ENCODE measurements at regions not wholly inside any gene's neighbourhood (a gene's known extent, or its start where the extent isn't known, plus 50 kb on each side); places are given as distances from the start of the nearest gene placed in this dataset.

GRCh38 chr4:10982305-10982704 is 297.7 kb upstream of the CLNK start:
- no peak for TF ChIP-seq CTCF (IDR thresholded peaks at IDR 0.05)
- Mint-ChIP-seq H3K27ac (no peak overlapping the region), H3K9me3 (no peaks in the 10 kb centered on the region), H3K36me3 (no peaks in the 10 kb centered on the region), H3K27me3 (ENCODE audit: low read depth in 2 of 2) (no peaks in the 10 kb centered on the region), H3K4me3 (no peak overlapping the region), H3K4me1 (peaks cover 17 to 18% of the 10 kb centered on the region in 2 donors)
- Histone ChIP-seq H3K9me3 (ENCODE audit: control insufficient read depth, insufficient read depth, low read length) (no peaks in the 10 kb centered on the region), H3K4me3 (ENCODE audit: low read length) (no peak overlapping the region), H3K27me3 (ENCODE audit: control insufficient read depth, insufficient read depth, low read length) (no peaks in the 10 kb centered on the region), H3K27ac (ENCODE audit: low read length) (no peak overlapping the region), H3K4me1 (ENCODE audit: control insufficient read depth, insufficient read depth, low read length) (peaks cover 3% of the 10 kb centered on the region), H3K36me3 (ENCODE audit: control insufficient read depth, insufficient read depth, low read length) (no peaks in the 10 kb centered on the region)
- 3% methylated on average over 2 of the region's 2 CpGs for WGBS (ENCODE audit: insufficient coverage)
- ATAC-seq (no peak), DNase-seq (no peak)
- intact Hi-C loops (cut with micrococcal nuclease) = no loop called here

- peaks cover 3% of the 10 kb centered on the region for H3K4me1 ChIP-seq (ENCODE audit: control insufficient read depth, insufficient read depth, low read length)
- DNase-seq (no peak), ATAC-seq (no peak)
- intact Hi-C loops (cut with micrococcal nuclease) = no loop called here
- H3K4me3 ChIP-seq (ENCODE audit: low read length) = no peak overlapping the region
- H3K9me3 Mint-ChIP-seq = no peaks in the 10 kb centered on the region
- no peak overlapping the region for H3K27ac Mint-ChIP-seq
- no peaks in the 10 kb centered on the region for H3K36me3 Mint-ChIP-seq
- H3K27ac ChIP-seq (ENCODE audit: low read length) = no peak overlapping the region
- H3K27me3 ChIP-seq (ENCODE audit: control insufficient read depth, insufficient read depth, low read length) = no peaks in the 10 kb centered on the region
- H3K9me3 ChIP-seq (ENCODE audit: control insufficient read depth, insufficient read depth, low read length) = no peaks in the 10 kb centered on the region
- no peaks in the 10 kb centered on the region for H3K36me3 ChIP-seq (ENCODE audit: control insufficient read depth, insufficient read depth, low read length)
- TF ChIP-seq CTCF (IDR thresholded peaks at IDR 0.05) = no peak
- 100% methylated on average over 1 of the region's 1 CpG for WGBS (ENCODE audit: insufficient coverage)
- H3K4me3 Mint-ChIP-seq = no peak overlapping the region
- H3K27me3 Mint-ChIP-seq (ENCODE audit: low read depth in 2 of 2) = no peaks in the 10 kb centered on the region
- peaks cover 17 to 18% of the 10 kb centered on the region in 2 donors for H3K4me1 Mint-ChIP-seq
These were observed 297.0 kb upstream of the CLNK start for GRCh38 chr4:10981576-10981975.

DNA sequence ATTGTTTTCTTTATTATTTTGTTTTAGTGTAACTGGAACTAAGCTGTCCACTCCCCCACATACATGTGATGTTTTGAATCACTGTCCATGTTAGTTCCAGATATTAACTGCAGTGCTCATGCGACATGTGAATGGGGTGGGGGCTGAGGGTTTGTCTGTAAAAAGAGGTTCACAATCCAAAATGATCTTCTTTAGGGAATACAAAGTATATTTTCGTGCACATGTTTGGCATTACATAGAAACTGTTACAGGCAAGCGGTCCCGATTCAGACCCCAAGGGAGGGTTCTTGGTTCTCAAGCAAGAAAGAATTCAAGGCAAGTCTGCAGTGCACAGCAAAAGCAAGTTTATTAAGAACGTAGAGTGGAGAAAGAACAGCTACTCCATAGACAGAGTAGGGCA is 296.5 kb upstream of the CLNK start:
- no peak for ATAC-seq
- no peak overlapping the region for H3K27ac Mint-ChIP-seq
- no peaks in the 10 kb centered on the region for H3K27me3 Mint-ChIP-seq (ENCODE audit: low read depth in 2 of 2)
- Histone ChIP-seq H3K9me3 (ENCODE audit: control insufficient read depth, insufficient read depth, low read length) (no peaks in the 10 kb centered on the region), H3K27me3 (ENCODE audit: control insufficient read depth, insufficient read depth, low read length) (no peaks in the 10 kb centered on the region), H3K36me3 (ENCODE audit: control insufficient read depth, insufficient read depth, low read length) (no peaks in the 10 kb centered on the region), H3K4me3 (ENCODE audit: low read length) (no peak overlapping the region), H3K4me1 (ENCODE audit: control insufficient read depth, insufficient read depth, low read length) (peaks cover 3% of the 10 kb centered on the region), H3K27ac (ENCODE audit: low read length) (no peak overlapping the region)
- no peak for TF ChIP-seq CTCF (IDR thresholded peaks at IDR 0.05)
- no peaks in the 10 kb centered on the region for H3K36me3 Mint-ChIP-seq
- no peaks in the 10 kb centered on the region for H3K9me3 Mint-ChIP-seq
- no peak for DNase-seq
- H3K4me1 Mint-ChIP-seq = peaks cover 17 to 18% of the 10 kb centered on the region in 2 donors
- no peak overlapping the region for H3K4me3 Mint-ChIP-seq
- intact Hi-C loops (cut with micrococcal nuclease) = no loop called here
- 92% methylated on average over 5 of the region's 5 CpGs for WGBS (ENCODE audit: insufficient coverage)

- TF ChIP-seq CTCF (IDR thresholded peaks at IDR 0.05) = no peak
- Mint-ChIP-seq H3K36me3 (no peaks in the 10 kb centered on the region), H3K4me3 (no peak overlapping the region), H3K27ac (no peak overlapping the region), H3K9me3 (no peaks in the 10 kb centered on the region), H3K4me1 (peaks cover 17 to 18% of the 10 kb centered on the region in 2 donors), H3K27me3 (ENCODE audit: low read depth in 2 of 2) (no peaks in the 10 kb centered on the region)
- no peak overlapping the region for H3K27ac ChIP-seq (ENCODE audit: low read length)
- H3K4me1 ChIP-seq (ENCODE audit: control insufficient read depth, insufficient read depth, low read length) = peaks cover 3% of the 10 kb centered on the region
- intact Hi-C loops (cut with micrococcal nuclease) = no loop called here
- no peak for DNase-seq
- 95% methylated on average over 2 of the region's 2 CpGs for WGBS (ENCODE audit: insufficient coverage)
- H3K9me3 ChIP-seq (ENCODE audit: control insufficient read depth, insufficient read depth, low read length) = no peaks in the 10 kb centered on the region
- no peaks in the 10 kb centered on the region for H3K36me3 ChIP-seq (ENCODE audit: control insufficient read depth, insufficient read depth, low read length)
- ATAC-seq = no peak
- H3K27me3 ChIP-seq (ENCODE audit: control insufficient read depth, insufficient read depth, low read length) = no peaks in the 10 kb centered on the region
- H3K4me3 ChIP-seq (ENCODE audit: low read length) = no peak overlapping the region
These were observed 294.5 kb upstream of the CLNK start for GRCh38 chr4:10979032-10979431.
